ENCODE measurements at regions not wholly inside any gene's neighbourhood (a gene's known extent, or its start where the extent isn't known, plus 50 kb on each side); places are given as distances from the start of the nearest gene placed in this dataset.
"Not testable (repeated sequence)": the region's sequence is repeated elsewhere in the genome, so short reads cannot be mapped to it uniquely, and the experiment has no call there.

DNA sequence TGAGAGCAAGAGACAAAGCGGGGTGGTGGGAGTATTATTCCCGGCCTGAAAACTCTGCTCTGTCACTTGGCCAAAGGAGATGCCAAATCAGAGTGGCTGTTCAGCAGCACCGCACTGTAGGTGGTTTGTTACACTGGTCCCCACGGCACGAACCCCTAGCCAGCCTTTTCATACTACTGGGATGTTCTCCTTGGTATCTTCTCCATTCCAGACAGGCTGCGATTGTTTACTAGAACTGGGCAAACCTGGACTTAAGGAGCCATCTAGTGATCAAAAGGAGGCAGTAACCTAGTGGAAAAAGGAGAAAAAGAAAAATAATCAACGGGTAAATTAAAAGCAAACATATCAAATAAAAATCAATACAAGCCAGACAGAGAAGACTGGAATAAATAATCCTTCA is 58.9 kb upstream of the TMTC2 start:
- DNase-seq, result peak in 3 of 58 donors; percentile 1 to 9 (median 3)

DNA sequence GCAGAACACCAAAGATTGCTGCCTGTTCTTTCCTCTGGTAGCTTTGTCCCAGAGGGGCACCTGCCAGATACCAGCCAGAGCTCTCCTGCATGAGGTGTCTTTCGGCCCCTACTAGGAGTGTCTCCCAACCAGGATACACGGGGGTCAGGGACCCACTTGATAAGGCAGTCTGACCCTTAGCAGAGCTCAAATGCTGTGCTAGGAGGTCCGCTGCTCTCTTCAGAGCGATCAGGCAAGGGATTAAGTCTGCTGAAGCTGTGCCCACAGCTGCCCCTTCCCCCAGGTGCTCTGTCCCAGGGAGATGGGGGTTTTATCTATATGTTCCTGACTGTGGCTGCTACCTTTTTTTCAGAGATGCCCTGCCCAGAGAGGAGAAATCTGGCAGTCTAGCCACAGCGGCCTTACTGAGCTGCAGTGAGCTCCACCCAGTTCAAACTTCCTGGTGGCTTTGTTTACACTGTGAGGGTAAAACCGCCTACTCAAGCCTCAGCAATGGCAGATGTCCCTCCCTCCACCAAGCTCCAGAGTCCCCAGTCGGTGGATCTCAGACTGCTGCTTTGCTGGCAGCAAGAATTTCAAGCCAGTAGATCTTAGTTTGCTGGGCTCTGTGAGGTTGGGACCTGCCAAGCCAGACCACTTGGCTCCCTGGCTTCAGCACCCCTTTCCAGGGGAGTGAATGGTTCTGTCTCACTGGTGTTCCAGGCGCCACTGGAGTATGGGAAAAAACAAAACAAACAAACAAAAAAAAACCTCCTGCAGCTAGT is 52.0 kb upstream of the TMTC2 start:
- DNase-seq, result not testable (repeated sequence)

DNA sequence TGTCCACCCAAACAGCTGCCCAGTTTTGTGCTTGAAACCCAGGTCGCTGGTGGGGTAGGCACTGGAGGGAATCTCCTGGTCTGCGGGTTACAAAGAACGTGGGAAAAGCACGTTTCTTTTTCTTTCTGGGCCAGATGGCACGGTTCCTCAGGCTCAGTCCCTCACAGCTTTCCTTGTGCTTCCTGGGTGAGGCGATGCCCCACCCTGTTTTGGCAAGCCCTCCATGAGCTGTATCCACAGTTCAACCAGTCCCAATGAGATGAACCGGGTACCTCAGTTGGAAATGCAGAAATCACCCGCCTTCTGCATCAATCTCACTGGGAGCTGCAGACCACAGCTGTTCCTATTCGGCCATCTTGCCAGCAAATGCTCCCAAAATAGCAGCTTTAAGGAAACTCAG is 51.4 kb upstream of the TMTC2 start:
- DNase-seq, result no peak

All from anterior cingulate cortex (tissue), 58 donors.